Activated naive CD4-positive, alpha-beta T cell treated with anti-CD3 and anti-CD28 coated beads, Interleukin-2, amount 50 U/mL, for 72 hours (primary cell): ENCODE measurements at regions not wholly inside any gene's neighbourhood (a gene's known extent, or its start where the extent isn't known, plus 50 kb on each side); places are given as distances from the start of the nearest gene placed in this dataset.

Source experiments
- ATAC-seq, 2 donors: fragments of 150-1000 bp; cut with Tn5 transposase; 2 replicates each; pipeline ENCODE4 v1.10.0; 2021; ENCODE audit warnings: mild to moderate bottlenecking in 2 of 2, moderate library complexity in 2 of 2
- DNase-seq, 2 donors: peaks; one replicate each; pipeline ENCODE4 v3.0.0; 2021 to 2022; ENCODE audit warnings: low spot score in 2 of 2
- H3K27ac Mint-ChIP-seq, 2 donors: one replicate each; pipeline ENCODE4 v1.8.0; 2022; ENCODE audit warnings: mild to moderate bottlenecking in 2 of 2, mixed read lengths in 2 of 2
- H3K36me3 Mint-ChIP-seq, 2 donors: one replicate each; pipeline ENCODE4 v1.8.0; 2022; ENCODE audit warnings: mixed read lengths in 2 of 2
- H3K9me3 Mint-ChIP-seq, 2 donors: one replicate each; pipeline ENCODE4 v1.8.0; 2022; ENCODE audit warnings: mixed read lengths in 2 of 2

DNA sequence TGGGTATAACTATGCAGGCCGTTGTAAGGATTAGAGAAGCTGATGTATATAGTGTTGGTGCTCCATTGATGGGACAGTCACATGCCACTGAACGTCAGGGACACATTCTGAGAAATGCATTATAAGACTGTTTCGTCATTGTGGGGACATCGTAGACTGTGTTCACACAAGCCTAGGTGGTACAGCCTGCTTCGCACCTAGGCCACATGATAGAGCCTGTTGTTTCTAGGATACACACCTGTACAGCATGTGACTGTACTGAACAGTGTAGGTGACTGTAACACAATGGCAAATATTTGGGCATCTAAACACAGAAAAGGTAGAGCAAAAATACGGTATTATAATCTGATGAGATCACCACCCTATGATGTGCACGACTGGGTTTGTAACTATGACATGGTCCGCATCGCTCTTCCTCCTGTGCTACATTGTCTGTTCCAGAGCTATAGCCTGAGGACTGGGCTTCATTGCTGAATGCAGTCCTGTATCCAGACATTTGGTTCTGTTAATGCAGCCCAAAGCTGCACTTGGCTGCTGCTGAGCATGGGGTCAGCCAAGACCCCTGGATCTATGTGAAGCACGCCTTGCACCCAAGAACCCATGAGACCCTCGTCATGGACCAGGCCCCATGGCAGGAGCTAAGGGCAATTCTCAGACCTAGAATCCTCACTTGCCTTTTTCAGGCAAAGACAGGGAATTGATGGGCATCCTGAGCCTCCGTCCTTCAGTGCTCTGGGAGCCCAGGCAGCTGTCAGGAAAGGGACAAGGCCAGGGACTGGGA, 51.1 kb upstream of the THY1 start:
- DNase-seq (no peak), ATAC-seq (no peak)
- H3K27ac Mint-ChIP-seq = no peak overlapping the region
- H3K36me3 Mint-ChIP-seq = no peaks in the 10 kb centered on the region
- H3K9me3 Mint-ChIP-seq = no peaks in the 10 kb centered on the region

DNA sequence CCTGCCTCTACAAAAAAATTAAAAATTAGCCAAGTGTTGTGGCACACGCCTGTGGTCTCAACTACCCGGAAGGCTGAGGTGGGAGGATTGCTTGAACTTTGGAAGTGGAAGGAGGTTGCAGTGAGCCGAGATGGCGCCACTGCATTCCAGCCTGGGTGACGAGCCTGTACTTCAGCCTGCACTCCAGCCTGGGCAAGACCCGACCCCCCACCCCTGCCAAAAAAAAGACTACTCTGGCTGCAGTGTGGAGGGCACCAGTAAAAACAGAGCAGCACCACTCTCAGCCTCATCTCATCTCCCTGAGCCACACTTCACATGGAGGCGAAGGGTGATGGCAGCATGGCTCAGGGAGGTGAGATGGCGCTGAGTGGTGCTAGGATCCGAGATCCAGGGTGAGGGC, 50.3 kb upstream of the THY1 start:
- H3K9me3 Mint-ChIP-seq = no peaks in the 10 kb centered on the region
- H3K36me3 Mint-ChIP-seq = peaks cover 0 to under 1% of the 10 kb centered on the region in 2 donors
- ATAC-seq (no peak), DNase-seq (no peak)
- no peak overlapping the region for H3K27ac Mint-ChIP-seq

DNA sequence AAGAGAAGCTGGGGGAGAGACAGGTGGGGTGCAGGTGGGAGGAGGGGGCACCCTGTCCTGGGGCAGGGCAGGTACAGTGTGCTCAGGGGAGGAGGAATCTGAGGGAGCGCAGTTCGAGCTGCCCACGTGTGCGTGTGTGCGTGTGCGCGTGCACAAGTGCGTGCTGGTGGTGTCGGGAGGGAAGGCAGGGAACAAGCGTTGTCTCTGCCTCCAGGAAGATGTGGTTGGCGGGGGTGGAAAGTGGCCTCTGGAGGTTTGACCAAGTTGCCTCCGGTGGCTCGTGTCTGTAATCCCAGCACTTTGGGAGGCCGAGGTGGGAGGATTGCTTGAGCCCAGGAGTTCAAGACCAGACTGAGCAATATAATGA, 49.9 kb upstream of the THY1 start:
- ATAC-seq (no peak), DNase-seq (no peak)
- H3K36me3 Mint-ChIP-seq = peaks cover 0 to 5% of the 10 kb centered on the region in 2 donors
- peaks cover 0 to 2% of the 10 kb centered on the region in 2 donors for H3K9me3 Mint-ChIP-seq
- H3K27ac Mint-ChIP-seq = no peak overlapping the region
